Caco-2 (cell line): ENCODE measurements at regions not wholly inside any gene's neighbourhood (a gene's known extent, or its start where the extent isn't known, plus 50 kb on each side); places are given as distances from the start of the nearest gene placed in this dataset.

Experiments used
- BruUV-seq: library from RNA; stranded (reverse); fragments of 400-500 nt; replicated peaks from 2 replicates; lab custom pipeline; 2021; lab: Mats Ljungman, UMichigan
- CTCF ChIA-PET: fragments of 300-600 bp; sonication (Branson Sonifier 250); formaldehyde crosslinking; loops from one replicate; lab custom pipeline; 2022; ENCODE audit warnings: antibody characterized with exemption; lab: Charles Lee
- POLR2A ChIA-PET: fragments of 300-600 bp; sonication (Branson Sonifier 250); formaldehyde crosslinking; loops from one replicate; lab custom pipeline; 2022; ENCODE audit warnings: antibody characterized with exemption; lab: Charles Lee
- DNase-seq, 2 experiments: peaks; one replicate each; pipeline versions ENCODE4 v3.0.0 to v3.0.0-alpha.2; 2020 to 2022
- H3K27me3 ChIP-seq: replicated peaks from 2 replicates; pipeline ENCODE4 v1.6.0; 2011; ENCODE audit warnings: low read length; ENCODE audit not compliant: control insufficient read depth, insufficient read depth
- H3K36me3 ChIP-seq: 2 replicates; pipeline ENCODE4 v1.5.1; 2011; ENCODE audit warnings: low read length; ENCODE audit not compliant: control insufficient read depth, insufficient read depth
- H3K4me1 ChIP-seq: fragments of 250-450 bp; sonication (Bioruptor Pico); 2 replicates; pipeline ENCODE4 v1.5.1; 2020; ENCODE audit warnings: mild to moderate bottlenecking
- H3K4me3 ChIP-seq: 2 replicates; pipeline ENCODE4 v1.5.1; 2011; ENCODE audit warnings: low read depth, mild to moderate bottlenecking, control low read depth, low read length
- H3K9me3 ChIP-seq: fragments of 250-450 bp; sonication (Bioruptor Pico); 2 replicates; pipeline ENCODE4 v1.5.1; 2020; ENCODE audit warnings: mild to moderate bottlenecking, moderate library complexity
- H3K27ac Mint-ChIP-seq: one replicate; pipeline ENCODE4 v1.8.0; 2022; ENCODE audit warnings: mixed read lengths; ENCODE audit not compliant: unreplicated experiment
- H3K27me3 Mint-ChIP-seq: one replicate; pipeline ENCODE4 v1.8.0; 2022; ENCODE audit warnings: mixed read lengths; ENCODE audit not compliant: insufficient read depth, unreplicated experiment
- H3K36me3 Mint-ChIP-seq: one replicate; pipeline ENCODE4 v1.8.0; 2022; ENCODE audit warnings: mild to moderate bottlenecking, mixed read lengths; ENCODE audit not compliant: insufficient read depth, unreplicated experiment
- H3K4me1 Mint-ChIP-seq: one replicate; pipeline ENCODE4 v1.8.0; 2022; ENCODE audit warnings: low read depth, mixed read lengths; ENCODE audit not compliant: unreplicated experiment
- H3K4me3 Mint-ChIP-seq: one replicate; pipeline ENCODE4 v1.8.0; 2022; ENCODE audit warnings: mild to moderate bottlenecking, moderate library complexity, mixed read lengths; ENCODE audit not compliant: unreplicated experiment
- H3K9me3 Mint-ChIP-seq: one replicate; pipeline ENCODE4 v1.8.0; 2022; ENCODE audit warnings: mixed read lengths; ENCODE audit not compliant: unreplicated experiment
- CTCF ChIP-seq, 2 experiments: fragments of 200-600 bp in 1 of 2; IDR thresholded peaks; 1 replicate in 1 of 2; 2 replicates in 1 of 2; pipeline versions ENCODE4 v1.5.1 to v1.8.0; 2011 to 2022; ENCODE audit warnings: antibody characterized with exemption in 1 of 2, control low read depth in 1 of 2, inconsistent platforms in 1 of 2, low read depth in 1 of 2, low read length in 1 of 2, mild to moderate bottlenecking in 1 of 2, moderate library complexity in 1 of 2; ENCODE audit not compliant: insufficient read depth in 1 of 2, severe bottlenecking in 1 of 2, unreplicated experiment in 1 of 2
- intact Hi-C: fragments of 100-400 bp; cut with micrococcal nuclease; formaldehyde crosslinking; loops from one replicate; pipeline ENCODE4 v1.10.0; 2022; ENCODE audit not compliant: unreplicated experiment

- Histone ChIP-seq H3K4me1 (no peaks in the 10 kb centered on the region), H3K4me3 (no peak overlapping the region), H3K36me3 (no peaks in the 10 kb centered on the region), H3K27me3 (no peaks in the 10 kb centered on the region), H3K9me3 (no peaks in the 10 kb centered on the region)
- ChIA-PET CTCF (no interaction called here), POLR2A (no interaction called here)
- intact Hi-C loops: loop anchor here (10.0 kb wide), 2 partner anchors 64 to 394 kb away; no protein-coding TSS in a partner anchor
- H3K36me3 Mint-ChIP-seq: no peaks in the 10 kb centered on the region
- H3K27ac Mint-ChIP-seq: no peak overlapping the region
- H3K4me3 Mint-ChIP-seq: no peak overlapping the region
- H3K27me3 Mint-ChIP-seq: no peaks in the 10 kb centered on the region
- DNase-seq: no peak
- H3K4me1 Mint-ChIP-seq: no peaks in the 10 kb centered on the region
- H3K9me3 Mint-ChIP-seq: no peaks in the 10 kb centered on the region
- BruUV-seq: no TSS peak
- no peak for TF ChIP-seq CTCF (IDR thresholded peaks at IDR 0.05; ENCODE audit: insufficient read depth in 1 of 2, low read depth in 1 of 2, low read length in 1 of 2, severe bottlenecking in 1 of 2, unreplicated experiment in 1 of 2)
Observed at GRCh38 chr18:7360606-7361170, 129.8 kb downstream of the LRRC30 start.

DNA sequence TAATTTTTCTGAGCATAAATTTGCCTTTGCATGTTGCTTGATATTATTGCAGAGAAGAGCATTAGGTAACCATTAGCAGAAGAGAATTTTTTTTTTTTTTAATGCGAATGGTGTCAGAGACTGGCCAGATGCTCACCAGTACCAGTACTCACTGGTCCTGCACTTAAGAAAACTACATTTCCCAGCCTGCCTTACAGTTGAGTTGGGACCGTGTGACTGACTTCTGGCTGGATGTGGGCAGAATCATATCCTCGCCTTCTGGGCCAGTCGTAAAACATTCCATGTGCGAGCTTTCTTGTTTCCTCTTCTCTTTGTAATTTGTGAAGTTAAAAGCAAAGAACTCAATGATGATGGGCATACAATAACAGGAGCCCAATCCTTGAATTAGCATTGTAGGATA lies 132.4 kb downstream of the LRRC30 start:
- Histone ChIP-seq H3K9me3 (no peaks in the 10 kb centered on the region), H3K27me3 (no peaks in the 10 kb centered on the region), H3K4me1 (no peaks in the 10 kb centered on the region), H3K36me3 (no peaks in the 10 kb centered on the region), H3K4me3 (no peak overlapping the region)
- no peak overlapping the region for H3K27ac Mint-ChIP-seq
- intact Hi-C loops: loop anchor here (10.0 kb wide), 2 partner anchors 61 to 391 kb away; no protein-coding TSS in a partner anchor
- ChIA-PET CTCF (no interaction called here), POLR2A (no interaction called here)
- H3K4me3 Mint-ChIP-seq: no peak overlapping the region
- no peaks in the 10 kb centered on the region for H3K9me3 Mint-ChIP-seq
- BruUV-seq: no TSS peak
- H3K27me3 Mint-ChIP-seq: no peaks in the 10 kb centered on the region
- no peak for TF ChIP-seq CTCF (IDR thresholded peaks at IDR 0.05; ENCODE audit: insufficient read depth in 1 of 2, low read depth in 1 of 2, low read length in 1 of 2, severe bottlenecking in 1 of 2, unreplicated experiment in 1 of 2)
- H3K36me3 Mint-ChIP-seq: no peaks in the 10 kb centered on the region
- H3K4me1 Mint-ChIP-seq: no peaks in the 10 kb centered on the region
- DNase-seq: no peak

- no peaks in the 10 kb centered on the region for H3K27me3 Mint-ChIP-seq
- H3K4me1 Mint-ChIP-seq: peaks cover 21% of the 10 kb centered on the region
- H3K27me3 ChIP-seq: no peaks in the 10 kb centered on the region
- ChIA-PET POLR2A (no interaction called here), CTCF (interaction anchor here (1.3 kb wide), 2 partner anchors 16 to 93 kb away, joined by 3 read pairs; no protein-coding TSS in a partner anchor)
- no peak for DNase-seq
- no peaks in the 10 kb centered on the region for H3K9me3 ChIP-seq
- H3K36me3 Mint-ChIP-seq: no peaks in the 10 kb centered on the region
- intact Hi-C loops: loop anchor here (2.0 to 10.0 kb wide), 3 partner anchors 58 to 388 kb away; no protein-coding TSS in a partner anchor
- H3K4me3 Mint-ChIP-seq: no peak overlapping the region
- no peaks in the 10 kb centered on the region for H3K36me3 ChIP-seq
- TF ChIP-seq CTCF (IDR thresholded peaks at IDR 0.05; ENCODE audit: insufficient read depth in 1 of 2, low read depth in 1 of 2, low read length in 1 of 2, severe bottlenecking in 1 of 2, unreplicated experiment in 1 of 2): no peak
- H3K9me3 Mint-ChIP-seq: no peaks in the 10 kb centered on the region
- H3K27ac Mint-ChIP-seq: no peak overlapping the region
- no peak overlapping the region for H3K4me3 ChIP-seq
- H3K4me1 ChIP-seq: peaks cover 17% of the 10 kb centered on the region
- no TSS peak for BruUV-seq
Observed at GRCh38 chr18:7366597-7366996, 135.7 kb downstream of the LRRC30 start.
